ENCODE measurements at regions not wholly inside any gene's neighbourhood (a gene's known extent, or its start where the extent isn't known, plus 50 kb on each side); places are given as distances from the start of the nearest gene placed in this dataset.

- POLR2A ChIA-PET (ENCODE audit: low non-redundant PET), result no interaction called here
- Histone ChIP-seq H3K27ac (ENCODE audit: low read depth, low read length, poor library complexity, severe bottlenecking) (no peak overlapping the region), H3K36me3 (ENCODE audit: insufficient read depth, low read length, poor library complexity, severe bottlenecking) (no peaks in the 10 kb centered on the region), H3K4me1 (ENCODE audit: insufficient read depth, low read length, poor library complexity, severe bottlenecking) (peaks cover 20% of the 10 kb centered on the region), H3K27me3 (replicated peaks; ENCODE audit: insufficient read depth, low read depth, low read length, poor library complexity) (no peaks in the 10 kb centered on the region), H3K4me3 (ENCODE audit: low read depth, low read length, poor library complexity, severe bottlenecking) (no peak overlapping the region), H3K9me3 (ENCODE audit: low read depth, low read length, poor library complexity, severe bottlenecking) (no peaks in the 10 kb centered on the region)
- no peak for DNase-seq (ENCODE audit: low spot score)
- CTCF ChIA-PET, result no interaction called here
- intact Hi-C loops (cut with micrococcal nuclease; ENCODE audit: unreplicated experiment), result loop anchor here (10.0 kb wide), 2 partner anchors 332 to 712 kb away; partner anchors contain the start of gene DENND2C
- no peak for TF ChIP-seq EZH2 (IDR thresholded peaks at IDR 0.05; ENCODE audit: borderline replicate concordance, low read depth, low read length, poor library complexity, severe bottlenecking)
- BruUV-seq (replicated peaks), result no TSS peak
These were observed 168.6 kb downstream of the TRIM33 start for GRCh38 chr1:114342376-114342775.

- H3K9me3 ChIP-seq (ENCODE audit: low read depth, low read length, poor library complexity, severe bottlenecking), result no peaks in the 10 kb centered on the region
- POLR2A ChIA-PET (ENCODE audit: low non-redundant PET), result no interaction called here
These were observed 169.1 kb downstream of the TRIM33 start for GRCh38 chr1:114341856-114342255.

GRCh38 chr1:114341299-114341698 is 169.7 kb downstream of the TRIM33 start:
- no peaks in the 10 kb centered on the region for H3K9me3 ChIP-seq (ENCODE audit: low read depth, low read length, poor library complexity, severe bottlenecking)

More at GRCh38 chr1:114341856-114342255, 169.1 kb downstream of the TRIM33 start:
- H3K27ac ChIP-seq (ENCODE audit: low read depth, low read length, poor library complexity, severe bottlenecking), result no peak overlapping the region
- no TSS peak for BruUV-seq (replicated peaks)
- no peak overlapping the region for H3K4me3 ChIP-seq (ENCODE audit: low read depth, low read length, poor library complexity, severe bottlenecking)
- TF ChIP-seq EZH2 (IDR thresholded peaks at IDR 0.05; ENCODE audit: borderline replicate concordance, low read depth, low read length, poor library complexity, severe bottlenecking) (no peak), CTCF (conservative IDR thresholded peaks at IDR 0.05; ENCODE audit: low read depth, low read length) (no peak)
- intact Hi-C loops (cut with micrococcal nuclease; ENCODE audit: unreplicated experiment), result loop anchor here (10.0 kb wide), 2 partner anchors 333 to 713 kb away; partner anchors contain the start of gene DENND2C
- H3K4me1 ChIP-seq (ENCODE audit: insufficient read depth, low read length, poor library complexity, severe bottlenecking), result peaks cover 20% of the 10 kb centered on the region
- no peaks in the 10 kb centered on the region for H3K36me3 ChIP-seq (ENCODE audit: insufficient read depth, low read length, poor library complexity, severe bottlenecking)
- no peaks in the 10 kb centered on the region for H3K27me3 ChIP-seq (replicated peaks; ENCODE audit: insufficient read depth, low read depth, low read length, poor library complexity)
- DNase-seq (ENCODE audit: low spot score), result no peak
- CTCF ChIA-PET, result interaction anchor here (0.6 kb wide), 1 partner anchor 30 kb away, joined by 3 read pairs; no protein-coding TSS in a partner anchor

More at GRCh38 chr1:114341299-114341698, 169.7 kb downstream of the TRIM33 start:
- TF ChIP-seq CTCF (conservative IDR thresholded peaks at IDR 0.05; ENCODE audit: low read depth, low read length) (no peak), EZH2 (IDR thresholded peaks at IDR 0.05; ENCODE audit: borderline replicate concordance, low read depth, low read length, poor library complexity, severe bottlenecking) (no peak)
- Histone ChIP-seq H3K4me1 (ENCODE audit: insufficient read depth, low read length, poor library complexity, severe bottlenecking) (peaks cover 20% of the 10 kb centered on the region), H3K36me3 (ENCODE audit: insufficient read depth, low read length, poor library complexity, severe bottlenecking) (no peaks in the 10 kb centered on the region), H3K27ac (ENCODE audit: low read depth, low read length, poor library complexity, severe bottlenecking) (no peak overlapping the region), H3K27me3 (replicated peaks; ENCODE audit: insufficient read depth, low read depth, low read length, poor library complexity) (no peaks in the 10 kb centered on the region), H3K4me3 (ENCODE audit: low read depth, low read length, poor library complexity, severe bottlenecking) (no peak overlapping the region)
- no peak for DNase-seq (ENCODE audit: low spot score)
- CTCF ChIA-PET, result interaction anchor here (0.6 kb wide), 1 partner anchor 29 kb away, joined by 3 read pairs; no protein-coding TSS in a partner anchor
- intact Hi-C loops (cut with micrococcal nuclease; ENCODE audit: unreplicated experiment), result loop anchor here (10.0 kb wide), 2 partner anchors 334 to 714 kb away; partner anchors contain the start of gene DENND2C
- no TSS peak for BruUV-seq (replicated peaks)
- POLR2A ChIA-PET (ENCODE audit: low non-redundant PET), result no interaction called here
